H4 (cell line): ENCODE measurements at regions not wholly inside any gene's neighbourhood (a gene's known extent, or its start where the extent isn't known, plus 50 kb on each side); places are given as distances from the start of the nearest gene placed in this dataset.
"Not testable (repeated sequence)": the region's sequence is repeated elsewhere in the genome, so short reads cannot be mapped to it uniquely, and the experiment has no call there.

Source experiments
- DNase-seq: peaks from one replicate; pipeline ENCODE4 v3.0.0-alpha.2; 2015; ENCODE audit warnings: low spot score

DNA sequence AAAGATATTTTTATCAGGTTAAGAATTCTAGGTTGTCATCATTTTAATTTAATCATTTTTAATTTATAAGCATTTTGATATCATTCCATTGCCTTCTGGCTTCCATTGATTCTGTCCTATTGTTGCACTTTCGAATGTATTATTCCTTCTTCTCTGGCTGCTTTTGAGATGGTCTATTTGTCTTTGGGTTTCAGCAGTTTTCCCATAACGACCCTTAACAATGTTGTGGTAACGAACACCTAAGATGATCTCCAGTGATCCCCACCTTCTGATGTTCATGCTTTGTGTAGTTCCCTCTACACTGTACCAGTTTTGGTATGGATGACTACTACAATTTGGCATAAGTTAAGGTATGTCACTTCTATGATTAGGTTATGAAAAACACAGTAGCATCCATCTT is 59.9 kb downstream of the MINAR1 start:
- DNase-seq = no peak

DNA sequence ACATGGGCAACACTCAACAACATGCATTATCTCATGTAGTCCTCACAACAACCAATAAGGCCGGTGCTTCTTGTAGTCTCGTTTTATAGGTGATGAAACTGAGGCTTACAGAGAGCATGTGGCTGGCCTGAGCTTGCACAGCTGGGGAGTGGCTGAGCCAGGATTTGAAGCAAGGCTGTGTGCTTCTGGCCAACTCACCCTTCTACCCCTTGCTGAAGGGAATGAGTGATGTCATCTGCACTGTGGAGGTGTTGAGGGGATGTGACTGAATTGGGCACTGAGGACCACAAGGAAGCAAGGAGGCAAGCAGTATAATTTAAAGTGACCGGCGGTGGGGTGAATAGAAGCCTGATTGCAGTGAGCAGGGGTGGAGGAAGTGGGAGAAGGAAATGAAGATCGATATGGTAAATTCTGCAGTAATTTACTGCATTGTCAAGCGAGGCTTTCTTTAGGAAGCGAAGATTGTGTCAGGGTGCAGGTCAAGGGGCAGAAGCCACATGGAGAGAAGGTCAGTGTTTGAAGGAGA is 62.3 kb downstream of the MINAR1 start:
- no peak for DNase-seq

DNA sequence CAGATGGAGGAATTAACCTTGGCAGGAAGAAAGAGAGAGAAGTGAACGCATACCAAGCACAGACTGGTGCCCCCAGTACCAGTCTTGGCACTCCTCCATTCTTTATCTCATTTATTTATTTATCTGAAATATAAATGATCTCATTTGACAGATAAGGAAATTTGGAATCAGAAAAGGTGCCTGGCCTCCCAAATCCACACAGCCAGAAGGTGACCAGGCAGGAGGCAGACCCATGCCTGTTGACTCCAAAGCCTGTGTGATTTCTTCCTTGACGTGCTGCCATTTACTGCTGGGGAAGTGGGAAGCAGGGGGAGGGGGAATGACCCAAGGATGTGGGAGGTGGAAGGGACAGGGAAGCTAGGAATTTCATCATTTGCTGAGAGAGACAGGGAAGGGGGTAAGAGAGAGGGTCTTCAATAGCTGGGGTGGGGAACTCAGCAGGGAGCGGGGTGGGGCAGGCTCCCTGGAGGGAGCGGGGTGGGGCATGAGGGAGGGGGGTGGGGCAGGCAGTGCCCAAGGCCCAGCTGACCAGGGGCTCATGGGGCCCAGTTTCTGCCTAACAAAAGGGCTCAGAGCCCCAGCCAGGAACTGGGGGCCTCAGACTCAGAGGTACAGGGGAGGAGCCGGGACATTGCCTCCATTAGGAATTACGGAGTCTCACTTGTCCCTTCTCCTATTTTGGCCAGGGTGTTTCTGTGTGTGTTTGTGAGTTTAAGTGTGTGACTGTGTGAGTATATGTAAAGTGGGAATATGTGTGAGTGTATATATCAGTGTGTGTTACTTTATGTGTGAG is 63.0 kb downstream of the MINAR1 start:
- DNase-seq = no peak

DNA sequence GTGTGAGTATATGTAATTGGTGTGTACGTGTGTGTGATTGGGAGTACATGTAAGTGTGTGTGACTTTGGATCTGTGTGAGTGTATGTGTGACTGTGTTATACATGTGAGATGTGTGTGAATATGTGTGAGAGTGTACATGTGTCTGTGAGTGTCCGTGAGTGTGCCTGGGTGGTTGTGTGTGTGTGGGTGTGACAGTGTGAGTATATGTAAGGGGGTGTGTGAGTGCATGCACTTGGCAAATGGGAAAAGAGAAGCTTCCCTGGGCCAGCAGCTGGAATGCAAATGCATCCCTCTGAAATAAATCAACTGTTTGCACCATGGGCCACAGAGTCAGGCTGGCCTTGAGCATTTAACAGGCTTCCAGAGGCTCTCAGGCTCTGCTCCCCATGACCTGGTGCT is 63.6 kb downstream of the MINAR1 start:
- DNase-seq = no peak

DNA sequence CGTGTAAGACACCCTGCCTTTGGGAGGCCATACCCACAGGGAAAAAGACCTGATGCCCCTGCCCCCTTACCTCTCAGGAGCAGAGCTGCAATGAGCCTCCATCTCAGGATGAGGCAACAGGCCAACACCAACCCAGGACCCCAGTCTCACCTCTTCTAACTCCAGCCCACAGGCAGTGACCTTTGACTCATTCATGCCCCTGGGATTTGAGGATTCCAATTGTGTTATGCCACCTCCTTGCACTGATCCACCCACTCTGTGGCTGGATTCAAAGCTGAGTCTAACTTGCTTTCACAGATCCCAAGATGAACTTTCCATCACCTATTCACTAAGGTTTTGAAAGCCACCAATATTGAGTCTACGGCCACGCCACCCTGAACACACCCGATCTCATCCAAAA is 64.7 kb downstream of the MINAR1 start:
- no peak for DNase-seq

DNA sequence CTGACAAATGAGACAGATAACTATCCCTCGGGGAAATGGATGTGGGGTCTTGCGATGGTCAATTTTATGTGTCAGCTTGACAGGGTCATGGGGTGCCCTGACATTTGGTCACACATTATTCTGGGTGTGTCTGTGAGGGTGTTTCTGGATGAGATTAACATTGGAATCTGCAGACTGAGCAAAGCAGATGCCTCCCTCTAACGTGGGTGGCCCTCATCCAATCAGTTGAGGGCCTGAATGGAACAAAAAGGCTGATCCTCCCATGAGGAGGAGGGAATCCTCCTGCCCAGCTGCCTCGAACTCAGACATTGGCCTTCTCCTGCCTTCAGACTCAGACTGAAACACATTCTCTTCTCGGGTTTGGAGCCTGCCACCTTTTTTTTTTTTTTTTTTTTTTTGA is 69.0 kb downstream of the MINAR1 start:
- DNase-seq = no peak

DNA sequence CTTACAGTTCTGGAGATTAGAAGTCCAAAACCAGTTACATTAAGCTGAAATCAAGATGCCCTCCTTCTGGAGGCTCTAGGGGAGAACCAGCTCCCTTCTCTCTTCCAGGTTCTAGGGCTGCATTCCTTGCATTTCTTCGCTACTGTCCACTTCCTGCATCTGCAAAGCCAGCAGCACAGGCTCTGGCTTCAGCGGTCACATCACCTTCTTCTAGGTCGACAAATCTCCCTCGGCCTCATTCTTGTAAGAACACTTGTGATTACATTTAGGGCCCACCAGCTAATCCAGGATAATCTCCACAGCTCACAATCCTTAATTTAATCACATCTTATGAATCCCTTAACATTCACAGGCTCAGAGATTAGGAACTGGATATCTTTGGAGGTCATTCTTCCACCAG is 73.8 kb downstream of the MINAR1 start:
- DNase-seq = no peak

DNA sequence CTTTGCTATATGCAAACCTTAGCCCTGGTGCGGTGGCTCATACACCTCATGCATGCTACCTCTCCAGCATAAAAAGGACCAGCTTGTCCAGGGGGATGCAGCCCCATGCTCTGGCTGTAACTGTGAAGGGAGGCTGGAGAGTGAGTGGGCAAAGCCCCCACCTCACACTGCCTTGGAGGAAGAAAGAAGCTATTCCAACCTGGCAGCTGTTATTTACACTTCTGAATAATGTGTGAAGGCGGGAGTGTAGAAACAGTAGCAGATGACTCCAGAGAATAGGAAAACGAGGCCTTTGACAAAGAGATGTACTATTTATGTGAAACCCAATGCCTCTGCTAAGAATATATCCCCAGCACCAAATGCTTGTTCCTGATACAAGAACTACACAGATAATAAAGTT is 80.7 kb downstream of the MINAR1 start:
- not testable (repeated sequence) for DNase-seq

DNA sequence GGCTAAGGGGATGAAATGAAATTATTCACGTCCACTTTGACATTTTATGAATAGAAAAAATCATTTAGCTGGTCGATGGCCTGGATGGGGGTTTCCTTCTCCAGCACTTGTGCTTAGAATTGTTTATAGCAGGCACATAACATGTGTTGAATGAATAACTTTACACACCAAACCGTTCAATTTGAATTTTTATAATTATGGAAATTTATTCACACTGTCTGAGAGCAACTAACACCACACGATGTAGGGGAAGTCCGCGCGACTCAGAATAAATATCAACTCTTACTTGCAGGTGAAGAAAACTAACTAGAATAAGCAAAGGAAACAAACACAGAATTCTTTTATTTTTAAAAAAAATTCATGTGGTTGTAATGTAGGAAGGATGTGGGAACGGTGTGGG is 81.3 kb downstream of the MINAR1 start:
- DNase-seq = no peak

DNA sequence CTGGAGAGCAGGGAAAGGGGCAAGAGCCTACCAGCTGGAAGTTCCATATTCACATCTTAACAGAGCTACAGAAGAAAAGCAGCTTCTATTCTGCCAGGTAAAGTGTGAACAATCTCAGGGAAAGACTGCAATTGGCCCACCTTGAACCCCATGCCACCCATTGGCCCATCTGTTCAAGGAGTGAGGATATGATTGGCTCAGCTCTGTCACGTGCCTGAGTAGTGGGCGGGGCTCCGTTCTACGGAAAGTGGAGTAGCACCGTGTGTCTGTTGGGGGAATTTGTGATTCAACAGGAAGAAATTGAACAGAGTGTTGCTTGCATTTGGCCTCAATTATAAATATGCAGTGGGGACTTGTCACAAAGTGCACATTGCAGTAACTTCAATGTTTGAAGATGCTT is 81.8 kb downstream of the MINAR1 start:
- DNase-seq = no peak

DNA sequence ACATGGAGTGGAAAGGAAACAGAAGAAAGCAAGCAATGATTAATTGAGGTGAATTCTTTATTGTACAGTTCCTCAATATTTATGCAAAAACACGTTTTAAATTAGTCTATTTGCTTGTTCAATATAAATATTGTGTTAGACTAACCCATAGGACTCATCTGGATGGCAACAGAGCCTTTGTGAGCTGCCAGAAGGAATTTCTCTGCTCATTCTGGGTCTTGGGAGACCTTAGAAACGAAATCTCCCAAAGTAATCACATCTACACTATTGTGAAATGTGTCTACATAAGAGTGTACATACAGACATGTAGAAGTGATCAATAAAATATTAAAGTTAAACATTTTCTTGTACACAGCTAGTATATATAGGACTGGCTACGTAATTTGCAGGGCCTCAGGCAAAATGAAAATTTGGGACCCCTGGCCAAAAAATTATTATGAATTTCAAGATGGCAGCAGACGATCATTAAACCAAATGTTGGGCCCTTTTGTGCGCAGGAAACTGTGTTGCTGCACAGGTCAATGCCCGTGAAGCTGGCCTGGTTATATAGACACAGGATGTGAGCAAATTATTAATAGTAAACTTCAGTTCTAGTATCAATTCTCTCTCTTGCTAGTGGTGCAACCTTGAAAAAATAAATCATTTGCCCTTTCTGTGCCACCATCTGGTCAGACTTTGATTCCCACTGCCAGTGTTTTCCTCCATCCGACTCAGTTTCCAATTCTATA is 83.3 kb downstream of the MINAR1 start:
- DNase-seq = no peak

DNA sequence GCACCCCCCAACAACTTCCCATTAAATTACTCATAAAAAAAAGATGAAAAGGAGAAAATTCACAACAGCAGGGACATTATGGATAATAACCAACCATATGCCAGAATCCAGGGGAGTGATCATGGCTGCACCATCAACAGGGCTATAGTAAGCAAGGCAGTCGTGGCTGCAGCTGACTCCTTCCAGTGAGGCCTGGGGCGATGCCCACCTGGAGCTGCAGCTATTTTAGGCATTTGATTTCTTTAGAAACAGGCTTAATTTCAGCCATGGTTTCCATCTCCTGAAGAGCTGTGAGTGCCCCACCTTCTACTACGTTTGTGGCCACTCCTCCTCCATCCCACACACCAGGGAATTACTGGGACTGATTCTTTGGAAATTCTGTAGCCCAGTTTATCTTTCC is 84.0 kb downstream of the MINAR1 start:
- no peak for DNase-seq

DNA sequence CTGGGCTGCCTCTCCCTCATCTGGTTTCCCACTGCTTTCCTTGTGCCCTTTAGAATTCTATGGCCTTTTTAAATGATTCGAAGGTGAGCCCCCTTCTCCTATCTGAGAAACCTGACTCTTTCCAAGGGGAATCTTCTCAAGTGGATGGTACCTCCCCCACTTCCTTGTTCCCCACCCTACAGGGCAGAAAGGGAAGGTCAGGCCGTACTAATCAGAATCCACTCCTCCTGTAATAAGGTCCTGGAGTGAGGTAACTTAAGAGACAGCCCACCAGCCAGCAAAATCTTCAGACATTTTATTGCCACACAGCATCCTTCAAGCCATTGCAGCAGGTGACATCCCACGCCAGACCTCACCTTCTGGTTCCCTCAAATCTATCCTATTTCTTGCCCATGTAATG is 84.5 kb downstream of the MINAR1 start:
- no peak for DNase-seq

DNA sequence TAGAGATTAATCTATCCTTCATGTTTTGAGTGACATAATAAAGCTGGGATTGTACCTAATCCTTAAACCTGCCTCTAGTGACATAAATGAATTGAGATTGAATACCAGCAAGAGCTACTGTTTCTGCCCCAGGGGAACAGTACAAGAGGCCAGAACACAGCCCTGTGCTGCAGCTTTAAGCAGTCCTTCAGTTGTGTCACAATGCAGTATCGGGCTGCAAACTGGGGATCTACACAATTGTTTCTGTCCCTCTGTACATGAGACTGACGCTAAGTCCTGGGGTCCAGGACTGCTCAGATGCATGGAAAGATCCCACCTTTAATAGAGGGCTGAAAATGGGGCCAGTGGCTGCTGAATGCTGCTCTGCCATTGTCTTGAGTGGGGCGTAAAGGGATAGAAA is 87.5 kb downstream of the MINAR1 start:
- DNase-seq = no peak

DNA sequence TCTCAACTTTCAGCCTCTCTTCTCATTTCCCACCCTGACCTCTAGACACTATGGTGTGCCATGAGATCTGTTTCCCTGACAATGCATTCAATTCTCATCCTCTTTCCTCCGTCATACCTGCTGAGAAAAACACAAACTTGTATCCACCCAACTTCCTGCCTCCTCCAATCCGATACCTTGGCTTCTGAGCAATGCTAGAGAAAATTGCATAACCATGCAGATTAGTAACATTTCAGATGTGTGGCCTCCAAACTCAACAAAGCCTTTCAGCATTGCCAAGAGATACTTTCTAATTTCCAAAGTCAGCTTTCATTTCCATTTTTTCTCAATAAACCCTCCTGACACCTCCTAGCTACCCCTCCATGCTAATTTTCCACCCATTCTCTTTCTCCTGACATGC is 88.5 kb downstream of the MINAR1 start:
- no peak for DNase-seq

DNA sequence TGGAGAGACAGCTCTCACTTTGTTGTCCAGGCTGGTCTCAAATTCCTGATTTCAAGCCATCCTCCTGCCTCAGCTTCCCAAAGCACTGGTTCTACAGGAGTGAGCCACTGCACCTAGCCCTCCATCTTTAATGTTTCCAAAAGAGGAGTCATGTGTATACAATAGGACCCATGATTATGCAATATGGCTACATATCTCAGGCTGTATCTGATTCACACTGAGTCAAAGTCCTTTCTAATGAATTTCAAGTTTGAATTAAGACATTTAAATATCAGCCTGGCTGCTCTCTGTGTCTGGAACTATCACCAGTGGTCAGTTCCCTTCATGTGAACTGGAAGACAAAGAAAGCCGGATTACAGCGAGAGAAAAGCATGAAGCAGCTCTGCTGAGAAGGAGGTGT is 90.5 kb downstream of the MINAR1 start:
- no peak for DNase-seq

DNA sequence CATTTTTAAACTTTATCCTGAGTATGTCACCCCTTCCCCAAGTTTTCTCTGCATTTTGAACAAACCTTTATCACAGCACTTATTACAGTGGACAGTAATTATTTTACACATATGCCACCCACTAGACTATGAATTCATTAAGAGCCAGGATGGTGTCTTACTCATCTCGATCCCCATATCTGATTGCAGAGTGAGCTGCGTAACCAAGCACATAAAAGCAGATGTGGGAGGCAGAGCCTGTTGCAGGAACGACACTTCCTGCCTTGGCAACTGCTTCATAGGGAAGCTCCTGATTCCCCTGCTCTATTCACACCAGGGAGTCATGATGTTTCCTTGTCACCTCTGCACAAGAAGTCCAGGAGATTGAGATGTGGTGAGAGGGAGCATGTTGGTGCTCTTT is 91.1 kb downstream of the MINAR1 start:
- DNase-seq = no peak

DNA sequence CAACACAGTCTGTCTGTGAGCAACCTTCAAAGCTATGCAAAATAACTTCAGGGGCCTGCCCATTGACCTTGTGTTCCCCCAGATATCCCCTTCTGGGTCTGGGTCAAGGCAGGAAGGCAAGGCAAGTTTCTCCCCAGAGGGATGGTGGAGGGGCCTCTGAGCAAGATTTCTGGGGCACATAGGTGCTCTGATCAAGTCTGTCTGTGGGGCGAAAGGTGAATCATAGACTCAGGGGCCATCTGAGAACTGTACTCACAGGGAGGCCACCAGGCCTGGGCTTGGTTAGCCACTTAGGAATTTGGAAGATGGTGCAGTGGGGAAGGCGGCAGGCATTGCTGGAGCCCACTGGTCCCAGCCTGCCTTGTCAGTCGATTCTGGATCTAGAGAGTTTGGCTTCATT is 92.4 kb downstream of the MINAR1 start:
- DNase-seq = no peak

DNA sequence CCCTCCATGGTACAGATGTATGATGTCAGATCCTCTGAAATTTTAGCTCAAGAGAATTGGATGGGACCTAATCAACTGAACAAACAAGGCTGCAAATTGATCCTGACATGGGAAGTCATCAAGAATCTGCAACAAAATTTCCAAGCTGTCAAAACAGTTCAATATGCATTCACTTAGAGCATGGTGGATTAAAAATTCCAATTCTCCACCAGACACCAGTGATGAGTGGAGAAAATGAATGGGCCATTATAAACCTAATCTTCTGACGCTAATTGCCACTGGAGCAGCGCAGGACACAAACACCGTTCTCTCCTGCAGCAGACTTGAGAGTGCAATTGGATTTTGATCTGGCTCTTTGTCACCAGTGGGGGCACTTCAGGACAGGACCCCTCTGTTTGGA is 94.2 kb downstream of the MINAR1 start:
- no peak for DNase-seq

DNA sequence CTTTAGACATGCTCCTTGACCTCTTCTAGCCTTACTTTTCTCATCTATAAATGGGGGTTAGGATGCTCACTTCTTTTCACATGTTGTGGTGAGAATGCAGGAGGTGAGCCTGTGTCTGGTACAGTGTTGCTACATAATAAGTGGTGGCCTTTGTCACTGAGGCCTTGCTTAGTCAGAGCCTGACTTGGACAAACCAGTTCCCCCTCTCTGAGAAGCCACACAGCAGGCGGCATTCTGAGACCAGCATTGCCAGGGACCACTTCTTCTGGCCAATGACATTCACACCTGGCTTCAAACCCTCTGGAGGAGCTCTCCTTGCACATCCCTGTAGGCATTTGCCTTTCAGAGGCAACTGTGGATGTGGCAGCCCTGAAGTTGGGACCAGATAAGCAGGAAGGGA is 95.7 kb downstream of the MINAR1 start:
- no peak for DNase-seq

DNA sequence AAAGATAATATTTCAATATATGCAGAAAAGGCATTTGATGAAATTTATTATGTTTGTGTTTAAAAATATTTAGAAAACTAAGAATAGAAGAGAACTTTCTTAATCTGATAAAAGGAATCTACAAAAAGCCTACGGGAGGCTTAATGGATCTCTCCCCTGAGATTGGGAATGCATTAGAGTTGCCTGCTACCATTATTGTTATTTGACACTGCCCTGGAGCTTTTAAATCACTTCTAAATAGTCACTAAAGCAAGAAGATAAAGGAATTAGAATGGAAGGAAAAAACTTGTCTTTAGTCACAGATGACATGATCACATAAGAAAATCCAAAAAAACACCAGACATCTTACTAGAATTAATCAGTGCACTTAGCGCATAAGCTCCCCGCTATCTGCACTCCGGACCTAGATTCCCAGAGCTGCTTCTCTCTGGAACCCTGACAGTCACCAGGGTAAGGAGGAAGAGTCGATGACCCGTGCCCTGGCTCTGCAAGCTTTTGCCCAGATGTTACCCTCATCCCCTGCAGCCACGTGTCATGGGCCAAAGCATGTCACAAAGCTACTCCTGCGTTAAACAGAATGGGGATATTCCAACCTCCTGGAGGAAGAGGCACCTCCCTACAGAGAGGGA is 97.1 kb downstream of the MINAR1 start:
- no peak for DNase-seq

DNA sequence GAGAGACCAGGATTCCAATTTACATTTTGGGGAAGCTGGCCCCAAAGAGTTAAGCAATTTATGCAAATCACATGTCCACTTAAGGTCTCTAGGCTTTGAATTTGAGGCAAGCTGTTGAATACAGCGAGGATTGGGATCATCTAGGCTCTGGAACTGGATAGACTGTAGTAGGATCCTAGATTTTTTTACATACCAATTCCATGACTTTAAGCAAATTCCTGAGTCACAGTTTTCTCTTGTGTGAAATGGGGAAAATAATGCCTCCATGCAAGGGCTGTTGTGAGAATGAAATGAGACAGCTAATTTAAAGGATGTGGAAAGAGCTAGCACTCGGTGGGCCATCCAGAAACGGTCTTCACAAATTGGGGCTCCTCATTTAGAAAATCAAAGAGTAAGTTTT is 103.4 kb downstream of the MINAR1 start:
- DNase-seq = no peak

DNA sequence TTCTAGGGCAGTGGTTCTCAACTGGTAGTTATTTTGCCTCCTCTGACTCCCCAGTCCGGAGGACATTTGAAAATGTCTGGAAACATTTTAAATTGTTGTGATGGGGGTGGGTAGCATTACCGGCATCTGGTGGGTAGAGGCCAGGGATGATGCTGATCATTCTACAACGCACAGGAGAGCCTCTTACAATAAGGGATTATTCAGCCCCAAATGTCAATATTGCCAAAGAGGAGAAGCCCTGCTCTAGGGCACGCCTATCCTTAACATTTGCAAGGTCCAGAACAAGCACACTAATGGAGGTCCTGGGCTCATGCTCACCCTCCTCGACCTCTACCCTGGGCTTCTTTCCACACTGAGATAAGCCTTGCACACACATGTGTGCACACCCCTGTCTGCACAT is 106.4 kb downstream of the MINAR1 start:
- no peak for DNase-seq
